Ishikawa (cell line): ENCODE measurements at regions not wholly inside any gene's neighbourhood (a gene's known extent, or its start where the extent isn't known, plus 50 kb on each side); places are given as distances from the start of the nearest gene placed in this dataset.

Source experiments
- CEBPB ChIP-seq: IDR thresholded peaks from 2 replicates; pipeline ENCODE4 v1.6.1; 2012
- EP300 ChIP-seq: IDR thresholded peaks from 2 replicates; pipeline ENCODE4 v1.6.1; 2012; ENCODE audit warnings: borderline replicate concordance
- FOXM1 ChIP-seq: IDR thresholded peaks from 2 replicates; pipeline ENCODE4 v1.6.1; 2012; ENCODE audit warnings: low read depth, borderline replicate concordance
- TAF1 ChIP-seq: IDR thresholded peaks from 2 replicates; pipeline ENCODE4 v1.6.1; 2012; ENCODE audit warnings: low read depth, mild to moderate bottlenecking
- TEAD4 ChIP-seq: IDR thresholded peaks from 2 replicates; pipeline ENCODE4 v1.6.1; 2012

GRCh38 chr5:175211956-175212756 is 231.8 kb downstream of the DRD1 start:
- TF ChIP-seq FOXM1 (no peak), CEBPB (no peak), TAF1 (no peak), TEAD4 (no peak), EP300 (no peak)
